ENCODE measurements at regions not wholly inside any gene's neighbourhood (a gene's known extent, or its start where the extent isn't known, plus 50 kb on each side); places are given as distances from the start of the nearest gene placed in this dataset.

DNA sequence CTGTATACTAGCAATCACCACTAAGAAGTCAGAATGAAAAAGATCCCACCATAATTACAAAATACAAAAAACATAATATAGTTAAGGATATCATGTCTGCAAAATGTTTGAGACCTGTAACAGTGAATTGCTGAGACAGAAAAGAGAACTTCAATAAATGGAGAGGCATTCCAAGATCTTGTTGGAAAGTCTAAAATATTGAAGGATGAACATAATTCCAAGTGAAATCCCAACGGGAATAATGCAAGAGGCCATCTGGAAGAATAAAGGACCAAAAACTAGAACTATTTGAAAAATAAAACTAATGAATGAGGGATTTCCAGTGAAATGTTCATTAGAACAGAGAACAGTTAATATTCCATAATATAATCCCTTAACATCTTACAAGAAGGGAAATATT is 110.9 kb downstream of the COL6A6 start:
- no peak for DNase-seq
- H3K36me3 ChIP-seq: no peaks in the 10 kb centered on the region
- no peaks in the 10 kb centered on the region for H3K9me3 ChIP-seq
- peaks cover 9% of the 10 kb centered on the region for H3K27me3 ChIP-seq
- H3K4me3 ChIP-seq: no peak overlapping the region
